Glomerular visceral epithelial cell (primary cell): ENCODE measurements at regions not wholly inside any gene's neighbourhood (a gene's known extent, or its start where the extent isn't known, plus 50 kb on each side); places are given as distances from the start of the nearest gene placed in this dataset.

Source experiments
- DNase-seq: peaks from one replicate; pipeline ENCODE4 v3.0.0-alpha.2; 2016; ENCODE audit errors: extremely low spot score

DNA sequence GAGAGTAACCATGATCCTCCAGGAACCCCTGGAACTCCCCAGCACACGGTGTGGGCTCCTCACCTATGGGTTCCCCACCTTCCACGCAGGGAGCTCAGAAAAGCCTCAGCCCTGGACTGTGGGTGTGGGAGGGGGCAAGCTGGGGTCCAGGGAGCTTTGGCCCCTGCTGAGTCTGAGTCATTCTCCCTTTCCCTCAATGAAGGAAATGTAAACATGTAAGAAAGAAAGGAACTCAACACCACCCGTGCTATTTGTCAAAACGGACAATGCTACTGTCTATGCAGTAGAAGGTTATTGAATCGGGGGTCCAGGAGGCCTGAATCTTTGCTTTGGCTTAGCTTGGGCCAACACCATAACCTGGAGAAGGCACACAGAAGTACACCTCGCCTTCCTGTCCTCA lies 222.8 kb downstream of the PMP22 start:
- DNase-seq, result no peak

DNA sequence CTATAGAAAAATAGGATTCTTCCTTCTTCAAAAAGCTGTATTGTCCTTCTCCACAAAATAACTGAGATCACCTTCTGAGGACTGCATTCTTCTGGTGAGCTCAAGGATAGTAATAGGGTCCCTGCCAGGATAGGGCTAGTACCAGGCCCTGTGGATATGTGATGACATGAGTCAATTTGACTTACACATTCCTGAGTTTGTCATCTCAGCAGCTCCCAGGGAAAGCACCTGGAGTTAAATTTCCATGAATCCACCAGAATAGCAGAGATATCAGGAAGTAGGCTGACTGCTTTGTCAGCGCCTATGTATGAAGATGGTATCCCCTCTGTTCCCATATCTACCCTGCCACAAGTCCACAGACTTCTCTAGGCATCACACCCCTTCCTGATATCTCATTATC lies 225.8 kb downstream of the PMP22 start:
- DNase-seq, result no peak

DNA sequence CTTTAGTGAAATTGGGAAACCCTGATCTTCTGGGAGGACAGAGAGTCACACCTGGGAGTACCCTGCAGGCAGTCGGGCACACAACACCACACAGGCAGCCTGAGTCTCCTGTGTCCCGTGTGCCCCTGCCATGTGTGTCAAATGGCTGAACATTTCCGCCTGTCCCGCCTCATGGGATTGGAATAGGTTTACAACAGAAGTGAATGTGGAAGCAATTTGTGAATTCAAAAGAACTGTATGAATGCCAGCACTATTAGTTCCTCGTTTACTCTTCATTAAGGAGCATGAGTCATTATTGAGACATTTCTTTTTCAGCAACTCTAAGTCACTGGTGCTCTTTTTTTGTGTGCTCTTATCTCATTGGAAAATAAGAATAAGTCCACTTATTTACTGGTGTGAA lies 226.5 kb downstream of the PMP22 start:
- no peak for DNase-seq

DNA sequence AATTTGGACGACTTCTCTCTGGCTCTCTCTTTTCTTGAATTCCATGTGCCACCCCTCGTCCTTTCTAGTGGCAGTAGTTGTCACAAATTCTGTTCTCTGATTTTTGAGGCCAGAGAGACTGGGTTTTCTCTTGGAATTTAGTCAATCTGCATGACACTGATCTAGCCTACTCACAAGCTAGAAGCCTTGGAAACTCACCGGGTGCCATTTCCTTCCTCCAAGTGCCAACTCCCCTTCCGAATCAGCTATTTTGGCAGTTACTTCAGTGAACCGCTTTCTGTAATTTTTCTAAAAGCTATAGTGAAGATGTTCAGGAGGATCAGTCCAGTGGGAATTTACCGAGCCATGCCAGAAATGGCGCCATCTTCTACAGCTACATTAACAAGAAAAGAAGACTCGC lies 228.9 kb downstream of the PMP22 start:
- DNase-seq, result no peak

DNA sequence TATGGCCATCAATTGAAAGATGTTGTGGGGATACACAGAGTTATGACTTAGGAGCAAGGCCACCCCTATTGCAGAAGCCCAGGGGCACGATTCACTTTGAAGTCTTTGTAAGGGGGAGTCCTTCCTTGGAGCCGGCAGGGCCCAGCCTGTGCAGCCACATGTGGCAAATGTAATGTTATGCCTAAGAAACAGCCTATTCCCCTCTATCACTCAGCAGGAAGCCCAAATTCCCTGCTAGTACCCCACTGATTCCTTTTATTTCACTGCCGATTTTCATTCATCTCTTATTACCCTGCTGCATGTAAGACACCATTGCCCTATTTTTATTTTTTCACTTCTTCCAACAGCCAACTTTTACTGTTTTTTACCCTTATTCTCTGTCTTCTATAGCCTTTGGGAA lies 233.2 kb downstream of the PMP22 start:
- DNase-seq, result no peak

DNA sequence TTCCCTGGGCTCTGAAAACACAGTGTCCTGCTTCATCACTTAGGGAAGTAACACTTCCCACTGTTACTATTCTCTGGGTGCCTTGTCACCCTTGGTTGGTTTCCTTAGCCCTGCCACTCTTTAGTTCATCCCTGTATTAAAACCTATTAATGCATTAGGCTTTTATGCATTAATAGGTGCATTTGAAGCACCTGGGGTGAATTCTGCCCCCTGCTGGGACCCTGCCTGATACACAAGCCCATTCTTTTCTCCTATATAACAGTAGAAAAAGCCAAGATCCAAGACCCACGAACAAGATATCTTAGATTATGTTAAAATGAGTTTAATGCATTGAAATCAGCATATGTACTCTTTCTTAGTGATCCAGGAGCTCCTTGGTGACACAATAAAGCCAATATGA lies 235.7 kb downstream of the PMP22 start:
- no peak for DNase-seq

DNA sequence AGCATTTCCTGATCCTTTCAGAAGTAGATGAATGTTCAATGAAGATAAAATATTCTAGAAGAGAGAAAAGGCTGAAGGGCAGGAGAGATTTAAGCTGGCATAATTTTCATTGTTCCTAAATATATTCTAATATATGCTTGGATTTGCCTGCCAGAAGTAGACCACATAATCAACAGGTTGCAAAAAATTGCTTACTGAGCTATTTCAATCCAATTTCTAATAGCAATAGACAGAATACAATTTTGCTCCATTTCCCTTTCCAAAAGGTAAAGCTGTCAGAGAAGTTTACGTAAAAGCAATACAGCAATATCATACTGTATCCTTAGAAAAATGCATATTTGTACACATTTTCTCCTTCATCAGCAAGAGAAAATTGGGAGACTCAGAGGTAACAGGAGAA lies 237.3 kb downstream of the PMP22 start:
- no peak for DNase-seq

DNA sequence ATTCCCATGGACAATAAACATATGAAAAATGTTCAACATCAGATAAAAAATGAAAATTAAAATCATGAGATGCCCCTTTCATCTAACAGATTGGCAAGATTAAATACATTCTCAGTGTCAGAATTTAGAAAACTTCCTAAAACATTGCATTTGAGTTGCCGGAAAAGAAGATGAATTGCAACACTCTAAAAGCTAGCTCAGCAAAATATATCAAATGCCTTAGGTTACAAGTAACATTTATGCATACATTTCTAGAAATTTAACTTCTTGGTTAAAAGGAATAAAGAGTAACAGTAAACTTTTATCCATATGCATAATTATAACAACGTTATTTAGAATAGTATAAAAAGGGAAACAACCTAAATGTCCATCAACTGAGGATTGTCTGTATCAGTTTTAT lies 239.0 kb downstream of the PMP22 start:
- no peak for DNase-seq

DNA sequence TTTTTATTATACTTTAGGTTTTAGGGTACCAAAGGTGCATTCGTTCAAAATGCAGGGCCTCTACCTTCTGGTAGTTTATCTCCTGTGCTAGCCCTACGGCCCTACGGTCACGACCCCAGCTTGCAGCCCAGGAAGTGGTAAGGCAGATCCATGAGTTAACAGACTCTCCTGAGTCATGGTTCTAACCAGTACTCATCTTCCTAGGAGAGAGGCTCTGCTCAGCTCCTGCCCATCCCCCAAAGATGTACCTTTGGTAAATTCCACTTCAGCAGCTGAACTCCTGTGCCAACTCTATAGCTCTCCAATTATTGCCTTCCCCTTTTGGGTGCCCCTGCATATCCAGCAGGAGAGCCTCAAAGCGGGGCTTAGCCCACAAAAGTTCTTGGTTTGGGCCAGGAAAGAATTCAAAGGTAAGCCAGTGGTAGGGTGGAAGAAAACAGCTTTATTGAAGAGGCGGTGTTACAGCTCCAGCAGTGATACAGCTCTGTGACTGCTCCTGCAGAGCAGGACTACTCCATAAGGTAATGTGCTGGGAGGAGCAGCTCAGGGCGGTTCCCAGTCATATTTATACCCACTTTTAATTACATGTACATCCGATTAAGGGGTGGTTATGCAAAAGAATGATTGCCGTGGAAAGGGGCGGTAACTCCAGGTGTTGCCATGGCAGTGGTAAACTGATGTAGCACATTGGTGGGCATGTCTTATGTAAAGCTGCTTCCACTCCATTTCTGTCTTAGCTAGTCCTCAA lies 241.4 kb downstream of the PMP22 start:
- no peak for DNase-seq

DNA sequence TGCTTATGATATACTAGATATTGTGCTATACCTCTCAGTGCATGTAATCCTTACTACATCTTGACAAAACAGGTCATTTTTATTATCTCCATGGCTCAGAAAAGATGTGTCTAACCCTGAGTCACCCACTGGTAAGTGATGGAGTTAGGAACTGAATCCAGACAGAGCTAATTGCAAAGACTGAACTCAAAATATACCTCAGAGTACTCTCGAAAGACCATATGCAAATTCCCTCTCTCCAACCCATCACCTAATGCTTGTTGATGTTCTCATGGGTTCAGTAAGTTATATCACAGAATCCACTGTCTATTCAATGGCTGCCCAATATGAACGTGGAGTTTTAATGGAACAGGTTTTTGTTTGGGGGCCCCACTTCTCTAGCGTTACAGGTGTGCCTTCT lies 246.0 kb downstream of the PMP22 start:
- DNase-seq, result no peak

DNA sequence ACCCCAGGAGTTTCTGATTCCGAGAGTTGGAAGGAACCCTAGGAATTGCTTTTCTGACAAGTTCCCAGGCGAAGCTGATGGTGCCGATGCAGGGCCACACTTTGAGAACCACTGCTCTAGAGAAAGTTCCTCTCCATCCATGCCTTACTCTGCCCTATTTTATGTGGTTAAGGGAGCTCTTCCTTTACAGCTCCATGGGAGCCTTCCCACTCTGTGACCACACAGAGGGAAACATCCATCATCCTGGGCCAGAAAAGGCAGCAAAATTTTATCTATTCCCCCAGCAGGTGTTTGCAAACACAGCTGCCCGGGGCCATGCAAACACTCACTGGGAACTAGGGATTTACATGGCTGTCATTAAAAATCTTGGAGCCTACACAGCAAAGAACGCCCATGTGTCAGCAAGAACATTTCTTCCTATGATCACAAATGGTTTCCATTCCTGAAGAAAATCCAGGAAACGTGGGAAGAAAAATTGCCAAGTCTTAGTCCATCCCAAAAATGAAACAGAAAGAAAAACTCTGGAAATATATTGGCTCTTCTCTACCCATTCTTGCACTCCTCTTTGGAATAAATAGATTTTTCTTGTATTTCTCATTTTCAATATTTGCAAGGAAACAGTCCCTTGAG lies 252.7 kb downstream of the PMP22 start:
- DNase-seq, result no peak

DNA sequence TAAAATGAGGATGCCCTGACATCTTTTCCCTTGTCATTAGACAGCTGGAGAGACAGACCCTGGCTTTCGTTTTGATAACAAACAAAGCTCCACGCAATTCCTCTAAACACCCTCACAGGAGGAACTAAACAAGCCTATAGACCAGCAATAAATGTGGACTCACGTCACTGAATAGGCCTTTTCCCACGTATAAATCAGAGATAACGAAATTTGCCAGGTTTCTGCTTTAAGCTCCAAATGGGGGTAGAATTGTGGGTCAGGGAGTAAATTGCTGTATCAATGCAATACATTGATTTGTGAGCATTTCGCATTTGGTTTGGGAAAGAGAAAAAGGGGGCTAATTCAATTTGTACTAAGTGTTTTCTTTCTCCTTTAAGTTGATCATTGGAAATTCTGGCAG lies 256.0 kb downstream of the PMP22 start:
- DNase-seq, result no peak

DNA sequence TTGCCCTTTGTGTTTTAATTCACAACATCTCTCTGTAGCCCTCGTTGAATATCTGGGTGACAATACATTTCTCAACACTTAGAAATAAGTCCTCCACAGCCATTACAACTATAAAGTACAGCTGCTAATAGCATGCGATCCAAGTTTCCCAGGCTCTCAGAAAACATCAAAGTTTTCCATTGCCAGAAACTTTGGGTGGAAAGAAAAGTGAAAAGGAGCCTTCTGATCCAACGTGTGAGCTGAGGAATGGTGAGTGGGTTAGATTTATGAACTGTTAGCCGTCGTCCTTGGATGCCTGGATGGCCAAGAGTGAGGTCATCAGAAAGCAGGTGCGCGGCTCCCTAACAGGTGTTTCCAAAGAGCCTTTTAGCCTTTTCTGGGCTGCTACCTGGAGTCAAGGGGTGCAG lies 258.0 kb downstream of the PMP22 start:
- DNase-seq, result no peak

DNA sequence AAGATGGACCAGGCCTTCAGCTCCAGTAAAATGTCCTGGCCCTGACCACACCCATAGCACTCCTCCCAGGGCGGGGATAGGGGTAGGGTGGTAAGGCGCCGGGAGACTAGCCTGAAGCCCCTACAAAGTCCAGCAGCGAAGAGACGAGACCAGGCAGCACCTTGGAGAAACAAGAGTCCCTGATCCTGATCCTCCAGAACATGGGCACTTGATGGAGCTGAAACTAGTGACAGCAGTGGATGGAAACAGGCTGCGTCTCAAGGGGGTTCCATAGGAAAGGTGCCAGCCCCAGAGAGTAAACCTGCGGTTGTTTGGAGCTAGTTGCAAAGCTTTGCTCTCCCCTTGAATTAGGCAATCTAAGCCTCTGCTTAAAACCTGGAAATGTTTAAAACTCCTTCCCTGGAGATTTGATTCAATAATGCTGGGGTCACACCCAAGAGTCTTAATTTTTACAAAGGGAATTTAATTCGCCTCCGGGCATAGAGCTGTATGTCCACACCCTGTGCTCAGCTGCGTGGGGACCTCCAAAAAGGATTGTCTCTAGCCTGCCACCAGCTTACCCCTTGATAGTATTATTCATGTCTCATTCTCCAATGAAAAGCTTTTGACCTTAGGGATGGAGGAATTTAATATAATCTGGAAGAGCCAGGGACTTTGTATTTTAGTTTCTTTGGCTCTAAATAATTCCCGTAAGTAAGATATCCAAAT lies 258.6 kb downstream of the PMP22 start:
- no peak for DNase-seq

DNA sequence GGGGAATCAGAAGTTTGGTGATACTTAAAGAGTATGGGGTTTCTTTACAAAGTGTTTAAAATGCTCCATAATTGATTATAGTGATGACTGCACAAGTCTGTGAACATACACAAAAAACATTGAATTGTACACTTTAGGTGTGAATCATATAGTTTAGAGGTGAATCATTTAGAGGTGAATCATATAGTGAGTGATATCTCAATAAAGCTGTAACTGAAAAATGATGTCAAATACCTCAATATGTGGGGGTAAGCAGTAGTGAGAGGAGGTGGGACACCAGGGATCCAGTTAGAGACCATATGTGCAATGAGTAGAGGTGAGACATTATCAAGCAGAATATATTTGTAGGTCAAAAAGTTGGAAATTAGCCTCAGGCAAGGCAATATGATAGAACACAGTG lies 264.5 kb downstream of the PMP22 start:
- no peak for DNase-seq

DNA sequence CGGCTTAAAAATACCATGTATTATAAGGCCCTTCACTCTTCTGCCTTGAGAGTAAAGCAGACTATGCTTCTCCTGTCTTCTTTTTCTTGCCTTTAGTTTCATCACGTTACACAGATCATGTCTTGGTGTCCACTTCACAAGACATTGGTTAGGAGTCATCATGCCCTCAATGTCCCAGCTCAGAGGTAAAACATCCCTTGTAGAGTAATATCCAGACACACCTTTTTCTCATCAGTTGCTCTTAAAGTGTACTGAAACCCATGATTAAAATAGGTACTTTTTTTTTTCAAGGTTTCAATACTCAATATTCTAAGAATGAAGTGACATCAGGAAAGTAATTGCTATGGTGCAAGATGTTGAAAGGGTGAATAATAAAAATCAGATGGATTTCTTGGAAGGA lies 267.8 kb downstream of the PMP22 start:
- no peak for DNase-seq

DNA sequence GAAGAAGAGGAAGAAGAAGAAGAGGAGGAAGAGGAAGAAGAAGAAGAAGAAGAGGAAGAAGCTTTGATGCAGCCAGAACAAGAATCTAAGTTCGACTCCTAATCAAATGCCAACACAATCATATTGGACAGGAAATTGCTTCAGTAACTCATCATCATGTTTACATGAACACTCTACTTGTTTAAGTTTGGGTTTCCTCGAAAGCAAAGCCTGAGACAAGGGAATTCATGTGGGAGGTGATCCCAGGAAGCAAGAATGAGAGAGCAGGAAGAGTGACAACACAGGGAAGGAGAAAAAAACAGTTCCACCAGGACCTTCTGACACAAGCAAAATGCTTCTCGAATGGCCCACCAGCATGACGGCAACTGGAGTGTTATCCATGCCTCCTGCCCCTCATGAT lies 279.0 kb downstream of the PMP22 start:
- DNase-seq, result no peak

DNA sequence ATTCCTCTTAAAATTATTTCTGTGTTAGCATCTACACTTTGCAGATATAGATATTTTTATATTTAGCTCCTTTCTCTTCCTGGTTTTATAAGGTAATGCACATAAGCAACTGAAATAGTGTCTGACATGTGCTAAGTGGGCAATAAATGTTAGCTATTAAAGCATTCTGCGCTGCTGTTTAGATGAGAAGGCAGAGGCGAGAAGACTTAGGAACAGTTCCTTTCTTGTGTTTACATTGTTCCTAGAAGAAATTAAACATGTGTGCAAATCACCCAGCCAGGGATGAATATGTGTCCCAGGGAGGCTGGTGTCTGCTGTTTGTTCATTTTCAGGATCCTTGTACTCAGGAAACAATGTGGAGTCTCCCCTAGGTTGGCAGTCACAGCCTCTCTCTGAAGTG lies 292.3 kb downstream of the PMP22 start:
- no peak for DNase-seq

DNA sequence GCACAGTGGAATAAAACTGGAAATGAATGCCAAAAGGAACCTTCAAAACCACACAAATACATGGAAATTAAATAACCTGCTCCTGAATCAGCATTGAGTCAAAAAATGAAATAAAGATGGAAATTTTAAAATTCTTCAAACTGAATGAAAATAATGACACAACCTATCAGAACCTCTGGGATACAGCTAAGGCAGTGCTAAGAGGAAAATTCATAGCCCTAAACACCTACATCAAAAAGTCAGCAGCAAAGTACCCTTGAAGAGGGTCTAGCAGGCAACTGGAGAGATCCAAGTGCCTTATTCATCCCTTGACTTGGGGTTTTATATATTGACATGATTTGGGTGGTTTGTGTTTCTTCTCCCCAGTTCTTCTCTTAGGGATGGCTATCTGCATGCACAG lies 294.1 kb downstream of the PMP22 start:
- no peak for DNase-seq

DNA sequence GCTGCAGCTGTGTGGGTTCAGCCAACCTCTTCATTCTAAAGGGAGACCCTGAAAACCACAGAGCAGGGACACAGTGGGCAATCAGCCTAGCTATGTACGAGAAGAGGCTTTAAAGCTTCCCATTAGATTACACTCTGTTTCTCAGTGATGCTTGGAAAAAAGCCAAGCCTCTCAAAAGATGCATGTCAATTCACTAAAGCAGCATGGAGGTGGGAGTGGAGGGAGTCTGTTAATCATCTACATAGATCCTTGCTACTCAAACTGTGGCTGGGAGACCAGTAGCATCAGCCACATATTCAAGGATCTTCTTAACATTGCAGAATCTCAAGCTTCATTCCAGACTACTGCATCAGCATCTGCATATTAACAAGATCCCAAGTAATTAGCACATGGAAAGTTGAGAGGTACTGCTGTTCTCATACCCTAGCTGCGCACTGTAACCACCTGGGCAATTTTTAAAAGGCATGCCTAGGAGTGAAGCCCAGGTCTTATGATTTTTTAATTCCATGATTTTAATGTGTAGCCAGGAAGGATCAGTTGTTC lies 305.9 kb downstream of the PMP22 start:
- no peak for DNase-seq

DNA sequence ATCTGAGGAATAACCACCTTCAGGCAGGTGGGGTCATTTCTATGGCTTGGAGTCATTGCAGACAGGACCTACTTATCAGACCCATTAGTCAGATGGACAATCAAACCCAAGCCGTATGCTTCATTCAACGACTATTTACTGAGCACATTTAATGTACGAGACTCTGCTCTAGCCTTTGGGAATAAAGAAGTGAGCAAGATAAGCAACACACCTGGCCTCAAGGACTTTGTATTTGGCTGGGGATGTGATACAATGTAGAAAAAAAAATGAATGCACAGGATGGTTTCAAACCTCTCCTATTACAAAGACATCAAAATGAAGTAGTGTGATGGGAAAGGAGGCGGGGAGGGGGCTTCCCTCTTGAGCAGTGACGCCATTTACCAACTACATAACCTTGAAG lies 311.7 kb downstream of the PMP22 start:
- no peak for DNase-seq

DNA sequence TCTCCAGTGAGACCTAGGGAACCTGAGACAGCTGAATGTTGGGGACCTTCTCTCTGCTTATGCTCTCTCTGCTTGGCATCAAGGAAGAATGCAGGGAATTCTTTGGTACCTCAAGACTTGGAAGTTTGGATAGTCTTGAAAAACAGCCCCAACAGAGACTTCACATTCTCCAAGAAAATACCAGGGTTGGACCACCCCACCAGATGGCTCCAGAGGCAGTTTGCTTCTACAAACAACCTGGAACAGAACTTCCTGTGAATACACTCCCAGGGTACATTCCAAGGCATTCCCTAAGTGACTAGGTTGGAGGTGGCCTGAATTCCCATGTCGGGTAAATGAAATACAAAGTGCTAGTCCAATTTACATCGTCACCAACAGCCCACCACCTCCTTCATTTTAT lies 314.4 kb downstream of the PMP22 start:
- no peak for DNase-seq

DNA sequence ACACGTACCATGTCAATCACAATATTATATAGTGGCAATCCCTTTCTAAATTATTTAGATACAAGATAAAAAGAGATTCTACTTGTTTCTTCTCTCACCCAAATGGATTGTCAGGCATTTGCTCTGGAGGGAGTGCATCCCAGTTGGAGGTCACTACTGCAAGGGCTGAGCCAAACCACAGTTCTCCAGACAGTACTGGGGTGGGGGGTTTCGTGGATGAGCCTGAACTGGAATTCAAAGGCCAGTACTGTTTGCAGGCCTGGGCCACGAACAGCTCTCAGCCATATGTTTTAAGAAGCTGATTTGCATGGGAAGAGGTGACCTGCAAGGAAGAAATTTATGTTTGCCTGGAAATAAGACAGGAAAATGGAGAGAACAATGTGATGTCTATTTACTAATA lies 314.9 kb downstream of the PMP22 start:
- DNase-seq, result no peak
